Testis (tissue), 2 donors: ENCODE measurements at regions not wholly inside any gene's neighbourhood (a gene's known extent, or its start where the extent isn't known, plus 50 kb on each side); places are given as distances from the start of the nearest gene placed in this dataset.

Experiments
- POLR2A ChIP-seq: fragments of 450-650 bp; IDR thresholded peaks from one replicate; pipeline ENCODE4 v1.6.1; 2017; ENCODE audit warnings: antibody characterized with exemption, mild to moderate bottlenecking, moderate library complexity
- TF ChIP-seq, protein P1 (sequence below), 3 experiments: fragments of 450-650 bp in 2 of 3; fragments of 200-600 bp in 1 of 3; sonication (generic) in 1 of 3; IDR thresholded peaks; one replicate each; pipeline ENCODE4 v1.5.1; 2016 to 2019; ENCODE audit warnings: antibody characterized with exemption in 3 of 3, mild to moderate bottlenecking in 2 of 3, moderate library complexity in 1 of 3

DNA sequence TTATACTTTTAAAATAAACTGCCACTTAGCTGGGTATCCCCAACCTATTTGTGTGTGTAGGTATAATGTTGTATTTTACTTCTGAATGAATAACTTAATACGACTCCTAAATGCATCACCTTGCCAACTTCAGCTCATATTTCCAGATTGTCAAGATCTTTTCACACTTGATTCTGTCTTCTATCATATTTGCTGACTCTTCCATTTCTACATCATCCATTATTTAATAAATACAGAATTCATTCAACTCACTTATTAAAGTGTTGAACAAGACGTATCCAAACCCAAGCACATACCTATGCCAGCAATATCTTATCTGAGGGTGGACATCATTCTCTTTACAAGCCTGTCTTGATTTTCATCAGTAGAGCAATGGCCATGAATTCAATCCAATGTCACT is 91.2 kb upstream of the FAM47C start:
- TF ChIP-seq, protein P1, sequence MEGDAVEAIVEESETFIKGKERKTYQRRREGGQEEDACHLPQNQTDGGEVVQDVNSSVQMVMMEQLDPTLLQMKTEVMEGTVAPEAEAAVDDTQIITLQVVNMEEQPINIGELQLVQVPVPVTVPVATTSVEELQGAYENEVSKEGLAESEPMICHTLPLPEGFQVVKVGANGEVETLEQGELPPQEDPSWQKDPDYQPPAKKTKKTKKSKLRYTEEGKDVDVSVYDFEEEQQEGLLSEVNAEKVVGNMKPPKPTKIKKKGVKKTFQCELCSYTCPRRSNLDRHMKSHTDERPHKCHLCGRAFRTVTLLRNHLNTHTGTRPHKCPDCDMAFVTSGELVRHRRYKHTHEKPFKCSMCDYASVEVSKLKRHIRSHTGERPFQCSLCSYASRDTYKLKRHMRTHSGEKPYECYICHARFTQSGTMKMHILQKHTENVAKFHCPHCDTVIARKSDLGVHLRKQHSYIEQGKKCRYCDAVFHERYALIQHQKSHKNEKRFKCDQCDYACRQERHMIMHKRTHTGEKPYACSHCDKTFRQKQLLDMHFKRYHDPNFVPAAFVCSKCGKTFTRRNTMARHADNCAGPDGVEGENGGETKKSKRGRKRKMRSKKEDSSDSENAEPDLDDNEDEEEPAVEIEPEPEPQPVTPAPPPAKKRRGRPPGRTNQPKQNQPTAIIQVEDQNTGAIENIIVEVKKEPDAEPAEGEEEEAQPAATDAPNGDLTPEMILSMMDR (IDR thresholded peaks at IDR 0.05): no peak
- TF ChIP-seq POLR2A: no peak
